K562 (cell line): ENCODE measurements at regions not wholly inside any gene's neighbourhood (a gene's known extent, or its start where the extent isn't known, plus 50 kb on each side); places are given as distances from the start of the nearest gene placed in this dataset.
A peak's percentile ranks its signal among the peaks of the same experiment; 100 is the strongest.

Source experiments
- ATF1 ChIP-seq, 2 experiments: fragments of 450-650 bp in 1 of 2; IDR thresholded peaks; 2 replicates each; pipeline ENCODE4 v1.6.1; 2016; ENCODE audit warnings: missing compliant biosample characterization in 1 of 2, missing genetic modification characterization in 1 of 2
- BRCA1 ChIP-seq, 2 experiments: fragments of 450-650 bp in 1 of 2; sonication (generic) in 1 of 2; formaldehyde crosslinking in 1 of 2; IDR thresholded peaks; 2 replicates each; pipeline versions ENCODE4 v1.5.0 to v1.6.1; 2017 to 2020; ENCODE audit warnings: mild to moderate bottlenecking in 1 of 2, missing genetic modification reagents in 1 of 2
- CEBPB ChIP-seq: fragments of 450-650 bp; IDR thresholded peaks from 2 replicates; pipeline ENCODE4 v1.6.1; 2016; ENCODE audit warnings: missing genetic modification characterization, missing compliant biosample characterization
- CREB5 ChIP-seq: fragments of 250-450 bp; sonication (Bioruptor Pico); IDR thresholded peaks from 2 replicates; pipeline ENCODE4 v1.5.0; 2020; ENCODE audit warnings: mild to moderate bottlenecking
- CSDE1 ChIP-seq, 2 experiments: fragments of 450-650 bp; IDR thresholded peaks; 2 replicates each; pipeline ENCODE4 v1.6.1; 2016; ENCODE audit warnings: mild to moderate bottlenecking in 1 of 2
- DACH1 ChIP-seq: fragments of 450-650 bp; IDR thresholded peaks from 2 replicates; pipeline ENCODE4 v1.6.1; 2018; ENCODE audit not compliant: partially characterized antibody
- EZH2 ChIP-seq: IDR thresholded peaks from 2 replicates; pipeline ENCODE4 v1.6.1; 2012; ENCODE audit warnings: low read depth, mild to moderate bottlenecking, inconsistent platforms, low read length, borderline replicate concordance
- FOXA3 ChIP-seq, 2 experiments: fragments of 450-650 bp in 1 of 2; sonication (generic) in 1 of 2; formaldehyde crosslinking; IDR thresholded peaks in 1 of 2; conservative IDR thresholded peaks in 1 of 2; 2 replicates each; pipeline versions ENCODE4 v1.4.0 to v1.8.0; 2020 to 2022; ENCODE audit warnings: mild to moderate bottlenecking in 2 of 2, missing genetic modification reagents in 1 of 2
- GATAD2A ChIP-seq: fragments of 450-650 bp; IDR thresholded peaks from 2 replicates; pipeline ENCODE4 v1.6.1; 2017
- GTF2A2 ChIP-seq: IDR thresholded peaks from 2 replicates; pipeline ENCODE4 v1.6.1; 2016; ENCODE audit warnings: mild to moderate bottlenecking, missing genetic modification characterization, missing compliant biosample characterization
- HDAC8 ChIP-seq: fragments of 450-650 bp; IDR thresholded peaks from 2 replicates; pipeline ENCODE4 v1.6.1; 2016; ENCODE audit warnings: mild to moderate bottlenecking, missing genetic modification characterization, moderate library complexity, missing compliant biosample characterization
- MXI1 ChIP-seq: IDR thresholded peaks from 2 replicates; pipeline ENCODE4 v1.6.1; 2011; ENCODE audit warnings: low read depth, mild to moderate bottlenecking, improper control_type of control experiment, low read length
- NR0B1 ChIP-seq: fragments of 450-650 bp; IDR thresholded peaks from one replicate; pipeline ENCODE4 v1.6.1; 2018; ENCODE audit warnings: mild to moderate bottlenecking, moderate library complexity; ENCODE audit not compliant: partially characterized antibody
- POLR2H ChIP-seq: IDR thresholded peaks from 2 replicates; pipeline ENCODE4 v1.6.1; 2016; ENCODE audit warnings: missing genetic modification characterization, low read depth, mild to moderate bottlenecking, control low read depth, missing compliant biosample characterization, moderate library complexity
- PPARD ChIP-seq: fragments of 250-450 bp; sonication (Bioruptor Pico); IDR thresholded peaks from 2 replicates; pipeline ENCODE4 v1.8.0; 2022; ENCODE audit warnings: inconsistent platforms, mild to moderate bottlenecking, moderate library complexity
- PTRF ChIP-seq: fragments of 450-650 bp; IDR thresholded peaks from 2 replicates; pipeline ENCODE4 v1.6.1; 2016; ENCODE audit warnings: mild to moderate bottlenecking, missing genetic modification characterization, missing compliant biosample characterization
- RBM15 ChIP-seq: fragments of 200-400 bp; formaldehyde crosslinking; IDR thresholded peaks from 2 replicates; pipeline ENCODE4 v1.6.1; 2018; ENCODE audit warnings: mild to moderate bottlenecking, low read length, moderate library complexity; ENCODE audit not compliant: insufficient read depth
- SOX6 ChIP-seq: fragments of 450-650 bp; IDR thresholded peaks from 2 replicates; pipeline ENCODE4 v1.6.1; 2014; ENCODE audit warnings: mild to moderate bottlenecking
- TAF15 ChIP-seq: fragments of 200-400 bp; formaldehyde crosslinking; IDR thresholded peaks from 2 replicates; pipeline ENCODE4 v1.6.1; 2017; ENCODE audit warnings: mild to moderate bottlenecking, low read depth, low read length, moderate library complexity
- TOE1 ChIP-seq, 2 experiments: fragments of 450-650 bp in 1 of 2; sonication (generic) in 1 of 2; formaldehyde crosslinking in 1 of 2; IDR thresholded peaks; 2 replicates each; pipeline versions ENCODE4 v1.7.1 to v1.8.0; 2016 to 2022; ENCODE audit warnings: borderline replicate concordance in 2 of 2, mild to moderate bottlenecking in 2 of 2, antibody characterized with exemption in 1 of 2, inconsistent platforms in 1 of 2, low read depth in 1 of 2, missing genetic modification reagents in 1 of 2, moderate library complexity in 1 of 2
- ZBTB2 ChIP-seq: fragments of 450-650 bp; IDR thresholded peaks from 2 replicates; pipeline ENCODE4 v1.6.1; 2016; ENCODE audit warnings: antibody characterized with exemption
- ZNF263 ChIP-seq: sonication (generic); formaldehyde crosslinking; IDR thresholded peaks from 2 replicates; pipeline ENCODE4 v1.8.0; 2022; ENCODE audit warnings: mild to moderate bottlenecking, missing genetic modification reagents, borderline replicate concordance
- TF ChIP-seq, protein P1 (sequence below): sonication (generic); formaldehyde crosslinking; IDR thresholded peaks from 2 replicates; pipeline ENCODE4 v1.8.0; 2022; ENCODE audit warnings: mild to moderate bottlenecking, low read depth, missing genetic modification reagents
- TF ChIP-seq, protein P2 (sequence below): fragments of 250-450 bp; sonication (Bioruptor Pico); IDR thresholded peaks from 2 replicates; pipeline ENCODE4 v1.8.0; 2022; ENCODE audit warnings: moderate library complexity, mild to moderate bottlenecking, inconsistent platforms

GRCh38 chr4:10180603-10180926, 64.0 kb upstream of the WDR1 start (continued):
- TF ChIP-seq, protein P1, sequence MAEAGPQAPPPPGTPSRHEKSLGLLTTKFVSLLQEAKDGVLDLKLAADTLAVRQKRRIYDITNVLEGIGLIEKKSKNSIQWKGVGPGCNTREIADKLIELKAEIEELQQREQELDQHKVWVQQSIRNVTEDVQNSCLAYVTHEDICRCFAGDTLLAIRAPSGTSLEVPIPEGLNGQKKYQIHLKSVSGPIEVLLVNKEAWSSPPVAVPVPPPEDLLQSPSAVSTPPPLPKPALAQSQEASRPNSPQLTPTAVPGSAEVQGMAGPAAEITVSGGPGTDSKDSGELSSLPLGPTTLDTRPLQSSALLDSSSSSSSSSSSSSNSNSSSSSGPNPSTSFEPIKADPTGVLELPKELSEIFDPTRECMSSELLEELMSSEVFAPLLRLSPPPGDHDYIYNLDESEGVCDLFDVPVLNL (CRISPR knock-in tag), result no peak
- TF ChIP-seq BRCA1 (IDR thresholded peaks at IDR 0.05), result no peak
- TF ChIP-seq BRCA1 (CRISPR knock-in tag; IDR thresholded peaks at IDR 0.05), result no peak
- no peak for TF ChIP-seq CSDE1 (IDR thresholded peaks at IDR 0.05)
- peak in 1 of 2 experiments; percentile 70; a peak in 2 of 4 replicates for TF ChIP-seq FOXA3 (CRISPR knock-in tag; conservative IDR thresholded peaks at IDR 0.05 in 1 of 2, IDR thresholded peaks at IDR 0.05 in 1 of 2)
- TF ChIP-seq RBM15, result no peak
- TF ChIP-seq PTRF (tag), result peak; percentile 67
- TF ChIP-seq HDAC8 (tag), result peak; percentile 86
- no peak for TF ChIP-seq POLR2H
- no peak for TF ChIP-seq CEBPB
- TF ChIP-seq ATF1 (CRISPR knock-in tag; IDR thresholded peaks at IDR 0.05), result no peak
- TF ChIP-seq ATF1 (tag; IDR thresholded peaks at IDR 0.05), result no peak
- TF ChIP-seq TOE1 (IDR thresholded peaks at IDR 0.05; ENCODE audit: borderline replicate concordance), result no peak
- TF ChIP-seq TOE1 (CRISPR knock-in tag; IDR thresholded peaks at IDR 0.05; ENCODE audit: borderline replicate concordance, low read depth), result 0 out of 2 replicates have a peak, but pooled peaks have one; percentile 34
- no peak; the same call in 1 of the 2 replicates for TF ChIP-seq CREB5 (CRISPR knock-in tag)
- peak; percentile 65; the same call in 1 of the 2 replicates for TF ChIP-seq GTF2A2 (tag)
- TF ChIP-seq SOX6, result no peak
- TF ChIP-seq MXI1, result no peak
- TF ChIP-seq DACH1, result no peak
- TF ChIP-seq ZNF263 (CRISPR knock-in tag), result no peak
- no peak for TF ChIP-seq PPARD (CRISPR knock-in tag)
- TF ChIP-seq EZH2, result no peak
- no peak for TF ChIP-seq NR0B1
- TF ChIP-seq, protein P2, sequence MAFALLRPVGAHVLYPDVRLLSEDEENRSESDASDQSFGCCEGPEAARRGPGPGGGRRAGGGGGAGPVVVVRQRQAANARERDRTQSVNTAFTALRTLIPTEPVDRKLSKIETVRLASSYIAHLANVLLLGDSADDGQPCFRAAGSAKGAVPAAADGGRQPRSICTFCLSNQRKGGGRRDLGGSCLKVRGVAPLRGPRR (CRISPR knock-in tag), result no peak
- TF ChIP-seq ZBTB2, result no peak
- no peak for TF ChIP-seq GATAD2A
- no peak for TF ChIP-seq TAF15
